HG03342 (cell line): ENCODE measurements at regions not wholly inside any gene's neighbourhood (a gene's known extent, or its start where the extent isn't known, plus 50 kb on each side); places are given as distances from the start of the nearest gene placed in this dataset.

ENCODE experiments used
- ATAC-seq: cut with Tn5 transposase; IDR thresholded peaks from one replicate; pipeline ENCODE4 v1.9.1; 2021; ENCODE audit warnings: mild to moderate bottlenecking, moderate library complexity; ENCODE audit not compliant: unreplicated experiment

GRCh38 chr9:89765211-89765946 is 160.6 kb downstream of the GADD45G start:
- ATAC-seq, result no peak

GRCh38 chr9:89766991-89767390 is 162.2 kb downstream of the GADD45G start:
- ATAC-seq, result no peak

- ATAC-seq, result no peak
These were observed 163.2 kb downstream of the GADD45G start for GRCh38 chr9:89768051-89768450.

GRCh38 chr9:89768650-89769071 is 163.8 kb downstream of the GADD45G start:
- ATAC-seq, result no peak

- no peak for ATAC-seq
These were observed 165.8 kb downstream of the GADD45G start for GRCh38 chr9:89770531-89771174.

- ATAC-seq, result no peak
These were observed 166.4 kb downstream of the GADD45G start for GRCh38 chr9:89771205-89771604.

- ATAC-seq, result no peak
These were observed 168.4 kb downstream of the GADD45G start for GRCh38 chr9:89773170-89773569.

- ATAC-seq, result no peak
These were observed 170.1 kb downstream of the GADD45G start for GRCh38 chr9:89774858-89775370.

- ATAC-seq, result no peak
These were observed 170.8 kb downstream of the GADD45G start for GRCh38 chr9:89775641-89776040.

- no peak for ATAC-seq
These were observed 172.1 kb downstream of the GADD45G start for GRCh38 chr9:89776795-89777525.

GRCh38 chr9:89777544-89777943 is 172.7 kb downstream of the GADD45G start:
- ATAC-seq, result no peak

- no peak for ATAC-seq
These were observed 173.6 kb downstream of the GADD45G start for GRCh38 chr9:89778100-89779090.

- ATAC-seq, result no peak
These were observed 174.8 kb downstream of the GADD45G start for GRCh38 chr9:89779405-89780203.

- no peak for ATAC-seq
These were observed 176.1 kb downstream of the GADD45G start for GRCh38 chr9:89780959-89781358.

- ATAC-seq, result peak; percentile 74
These were observed 177.2 kb downstream of the GADD45G start for GRCh38 chr9:89781838-89782540.

GRCh38 chr9:89786655-89787054 is 181.8 kb downstream of the GADD45G start:
- no peak for ATAC-seq

GRCh38 chr9:89787595-89787994 is 182.8 kb downstream of the GADD45G start:
- no peak for ATAC-seq

- no peak for ATAC-seq
These were observed 183.6 kb downstream of the GADD45G start for GRCh38 chr9:89788434-89788833.

- no peak for ATAC-seq
These were observed 185.2 kb downstream of the GADD45G start for GRCh38 chr9:89789922-89790510.
